RWPE2 (cell line): ENCODE measurements at regions not wholly inside any gene's neighbourhood (a gene's known extent, or its start where the extent isn't known, plus 50 kb on each side); places are given as distances from the start of the nearest gene placed in this dataset.

ENCODE experiments used
- ATAC-seq: fragments of 200-7000 bp; cut with Tn5 transposase; 3 replicates; pipeline ENCODE4 v1.9.1; 2021; ENCODE audit warnings: low read depth
- DNase-seq: peaks from one replicate; pipeline ENCODE4 v3.0.0-alpha.2; 2020; ENCODE audit warnings: low spot score
- H3K27ac ChIP-seq: fragments of 450-650 bp; 2 replicates; pipeline ENCODE4 v1.5.1; 2017; ENCODE audit warnings: mild to moderate bottlenecking; ENCODE audit not compliant: poor library complexity, severe bottlenecking
- H3K27me3 ChIP-seq: fragments of 250-450 bp; sonication (Bioruptor Pico); 2 replicates; pipeline ENCODE4 v1.5.1; 2021; ENCODE audit warnings: mild to moderate bottlenecking, moderate library complexity; ENCODE audit not compliant: insufficient read depth, poor library complexity, severe bottlenecking
- H3K36me3 ChIP-seq: fragments of 250-450 bp; sonication (Bioruptor Pico); 2 replicates; pipeline ENCODE4 v1.5.1; 2020; ENCODE audit warnings: low read depth, mild to moderate bottlenecking, moderate library complexity
- H3K4me1 ChIP-seq: fragments of 250-450 bp; sonication (Bioruptor Pico); 2 replicates; pipeline ENCODE4 v1.5.1; 2021; ENCODE audit warnings: mild to moderate bottlenecking, moderate library complexity; ENCODE audit not compliant: insufficient read depth, poor library complexity, severe bottlenecking
- H3K4me3 ChIP-seq: fragments of 250-450 bp; sonication (Bioruptor Pico); 2 replicates; pipeline ENCODE4 v1.5.1; 2021; ENCODE audit warnings: mild to moderate bottlenecking, moderate library complexity; ENCODE audit not compliant: severe bottlenecking
- H3K9me3 ChIP-seq: fragments of 250-450 bp; sonication (Bioruptor Pico); 2 replicates; pipeline ENCODE4 v1.5.1; 2021; ENCODE audit warnings: mild to moderate bottlenecking, moderate library complexity; ENCODE audit not compliant: severe bottlenecking
- TF ChIP-seq, protein P1 (sequence below): fragments of 450-650 bp; IDR thresholded peaks from one replicate; pipeline ENCODE4 v1.5.1; 2017; ENCODE audit warnings: mild to moderate bottlenecking, moderate library complexity; ENCODE audit not compliant: poor library complexity, severe bottlenecking

DNA sequence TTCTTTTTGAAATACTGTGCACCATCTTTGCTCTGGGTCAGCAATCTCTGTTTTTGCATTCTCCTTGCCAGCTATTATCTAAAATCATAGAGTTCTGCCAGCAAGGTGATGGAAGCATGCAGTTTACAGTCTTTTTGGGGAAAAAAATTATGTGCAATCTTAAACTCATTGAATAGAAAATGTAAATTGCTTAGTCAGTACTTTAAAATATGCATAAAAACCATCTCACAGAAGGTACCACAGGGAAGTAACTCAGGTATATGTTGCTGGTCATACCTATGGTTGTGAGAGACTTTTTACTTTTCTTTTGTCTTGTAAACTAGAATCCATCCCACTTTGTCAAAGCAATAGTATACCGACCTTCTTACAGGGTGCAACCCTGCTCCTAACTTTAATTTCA, 469.8 kb upstream of the ANO3 start:
- H3K27ac ChIP-seq: no peak overlapping the region

DNA sequence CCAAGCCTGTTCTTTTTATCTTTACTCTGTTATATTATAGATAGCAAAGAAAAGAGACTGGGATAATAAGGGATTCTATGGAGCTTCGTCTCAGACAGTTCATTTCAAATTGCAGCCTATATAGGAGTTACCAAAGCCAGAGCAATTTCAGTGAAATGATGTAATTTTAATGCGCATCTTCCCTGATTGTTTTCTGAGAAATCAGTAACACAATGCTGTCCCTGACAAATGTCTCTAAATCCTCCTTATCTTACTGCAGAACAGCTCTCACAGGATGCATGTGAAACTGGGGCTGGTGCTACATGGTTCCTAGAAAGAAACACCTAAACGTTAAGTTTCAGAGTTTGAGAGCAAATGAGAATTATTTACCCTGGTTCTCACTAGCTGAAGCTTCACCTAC, 467.9 kb upstream of the ANO3 start:
- TF ChIP-seq, protein P1, sequence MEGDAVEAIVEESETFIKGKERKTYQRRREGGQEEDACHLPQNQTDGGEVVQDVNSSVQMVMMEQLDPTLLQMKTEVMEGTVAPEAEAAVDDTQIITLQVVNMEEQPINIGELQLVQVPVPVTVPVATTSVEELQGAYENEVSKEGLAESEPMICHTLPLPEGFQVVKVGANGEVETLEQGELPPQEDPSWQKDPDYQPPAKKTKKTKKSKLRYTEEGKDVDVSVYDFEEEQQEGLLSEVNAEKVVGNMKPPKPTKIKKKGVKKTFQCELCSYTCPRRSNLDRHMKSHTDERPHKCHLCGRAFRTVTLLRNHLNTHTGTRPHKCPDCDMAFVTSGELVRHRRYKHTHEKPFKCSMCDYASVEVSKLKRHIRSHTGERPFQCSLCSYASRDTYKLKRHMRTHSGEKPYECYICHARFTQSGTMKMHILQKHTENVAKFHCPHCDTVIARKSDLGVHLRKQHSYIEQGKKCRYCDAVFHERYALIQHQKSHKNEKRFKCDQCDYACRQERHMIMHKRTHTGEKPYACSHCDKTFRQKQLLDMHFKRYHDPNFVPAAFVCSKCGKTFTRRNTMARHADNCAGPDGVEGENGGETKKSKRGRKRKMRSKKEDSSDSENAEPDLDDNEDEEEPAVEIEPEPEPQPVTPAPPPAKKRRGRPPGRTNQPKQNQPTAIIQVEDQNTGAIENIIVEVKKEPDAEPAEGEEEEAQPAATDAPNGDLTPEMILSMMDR: no peak
- Histone ChIP-seq H3K9me3 (no peaks in the 10 kb centered on the region), H3K27me3 (no peaks in the 10 kb centered on the region), H3K4me1 (no peaks in the 10 kb centered on the region), H3K36me3 (no peaks in the 10 kb centered on the region), H3K27ac (no peak overlapping the region), H3K4me3 (no peak overlapping the region)
- DNase-seq: no peak
- no peak for ATAC-seq

More for the DNA sequence above, 469.8 kb upstream of the ANO3 start:
- DNase-seq (no peak), ATAC-seq (no peak)
- H3K27me3 ChIP-seq: no peaks in the 10 kb centered on the region
- TF ChIP-seq, protein P1: no peak
- H3K9me3 ChIP-seq: no peaks in the 10 kb centered on the region
- no peaks in the 10 kb centered on the region for H3K4me1 ChIP-seq
- no peaks in the 10 kb centered on the region for H3K36me3 ChIP-seq
- H3K4me3 ChIP-seq: no peak overlapping the region

DNA sequence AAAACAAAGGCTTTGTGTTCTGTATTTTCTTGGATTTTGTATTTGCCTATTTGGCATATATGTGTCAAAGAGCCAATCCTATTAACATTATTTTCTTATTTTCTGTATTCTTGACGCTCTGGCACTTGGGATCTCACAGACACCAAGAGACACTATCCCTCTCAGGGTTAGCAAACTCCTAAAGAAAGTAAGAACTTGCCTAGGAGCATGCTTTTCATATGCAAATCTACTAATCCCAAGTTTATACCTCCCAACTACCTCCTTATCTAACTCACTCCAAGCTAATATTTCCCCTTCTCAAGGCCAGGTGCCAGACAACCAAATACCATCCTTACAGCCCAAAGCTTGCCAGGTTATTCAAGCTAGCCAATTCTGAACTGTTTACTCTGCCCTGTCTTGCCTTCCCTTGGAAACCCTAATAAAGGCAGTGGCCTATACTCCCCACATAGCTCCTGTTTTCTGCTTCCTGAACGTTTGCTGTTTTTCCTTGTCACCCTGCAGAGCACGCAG, 455.4 kb upstream of the ANO3 start:
- Histone ChIP-seq H3K27me3 (no peaks in the 10 kb centered on the region), H3K4me1 (no peaks in the 10 kb centered on the region), H3K36me3 (no peaks in the 10 kb centered on the region), H3K9me3 (no peaks in the 10 kb centered on the region), H3K27ac (no peak overlapping the region), H3K4me3 (no peak overlapping the region)
- ATAC-seq (no peak), DNase-seq (no peak)
- TF ChIP-seq, protein P1: no peak

DNA sequence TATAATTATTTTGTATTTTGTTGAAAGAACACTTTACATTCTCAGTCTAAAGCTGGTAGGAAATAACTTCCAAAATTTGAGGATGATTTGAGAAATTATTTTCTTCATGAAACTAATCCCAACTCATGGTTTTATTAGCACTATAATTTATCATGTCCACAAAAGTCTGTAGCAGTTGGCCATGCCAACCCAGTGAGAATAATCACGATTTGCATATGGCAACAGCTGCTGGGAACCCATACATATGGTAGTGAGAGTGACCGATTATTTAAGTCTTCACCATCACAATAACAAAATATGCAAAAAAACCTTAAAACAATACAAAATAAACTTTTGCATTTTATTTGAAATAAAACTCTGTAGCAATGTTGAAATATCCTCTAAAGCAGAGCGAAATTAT, 445.9 kb upstream of the ANO3 start:
- H3K36me3 ChIP-seq: no peaks in the 10 kb centered on the region
- no peak for DNase-seq
- no peaks in the 10 kb centered on the region for H3K4me1 ChIP-seq
- H3K27ac ChIP-seq: no peak overlapping the region
- TF ChIP-seq, protein P1: no peak
- H3K4me3 ChIP-seq: no peak overlapping the region
- no peak for ATAC-seq
- H3K9me3 ChIP-seq: no peaks in the 10 kb centered on the region
- H3K27me3 ChIP-seq: no peaks in the 10 kb centered on the region

DNA sequence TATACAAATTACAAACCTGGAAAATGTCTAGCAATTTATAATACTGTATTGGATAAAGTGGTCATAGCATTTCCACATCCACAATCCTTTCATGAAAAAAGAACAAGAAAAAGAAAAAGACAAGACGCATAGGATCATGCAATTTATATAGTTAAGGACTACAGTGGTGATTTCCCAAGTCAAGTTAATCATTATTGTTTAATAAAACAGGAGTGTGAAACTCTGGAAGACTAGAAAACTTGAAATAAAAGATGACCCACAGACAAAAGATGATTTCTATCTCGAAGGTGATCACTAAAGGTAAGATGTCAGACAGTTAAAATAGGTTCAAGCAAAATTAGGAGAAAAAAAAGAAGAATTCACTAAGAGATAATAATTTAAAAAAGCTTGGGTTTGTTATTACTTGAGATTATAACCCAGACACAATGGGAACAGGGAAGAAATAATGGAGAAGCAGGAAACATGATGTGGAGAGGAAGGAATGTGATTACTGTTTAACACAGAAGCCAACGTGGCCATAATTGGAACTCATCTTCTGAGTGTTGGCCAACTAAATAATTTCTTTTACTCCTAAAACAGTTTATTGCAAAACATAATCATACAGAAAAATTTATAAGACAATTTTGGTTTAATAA, 441.2 kb upstream of the ANO3 start:
- Histone ChIP-seq H3K4me3 (no peak overlapping the region), H3K27ac (no peak overlapping the region), H3K4me1 (no peaks in the 10 kb centered on the region), H3K9me3 (no peaks in the 10 kb centered on the region), H3K27me3 (no peaks in the 10 kb centered on the region), H3K36me3 (no peaks in the 10 kb centered on the region)
- no peak for ATAC-seq
- TF ChIP-seq, protein P1: no peak
- DNase-seq: no peak
